ENCODE measurements at regions not wholly inside any gene's neighbourhood (a gene's known extent, or its start where the extent isn't known, plus 50 kb on each side); places are given as distances from the start of the nearest gene placed in this dataset.
"Not testable (repeated sequence)": the region's sequence is repeated elsewhere in the genome, so short reads cannot be mapped to it uniquely, and the experiment has no call there.

GRCh38 chr2:120502761-120503160 lies 156.8 kb downstream of the INHBB start:
- DNase-seq, result no peak

- DNase-seq, result no peak
Measured at GRCh38 chr2:120503206-120503792, 157.4 kb downstream of the INHBB start.

- no peak for DNase-seq
Measured at GRCh38 chr2:120503793-120504571, 158.0 kb downstream of the INHBB start.

GRCh38 chr2:120504936-120505705 lies 159.2 kb downstream of the INHBB start:
- no peak for DNase-seq

- no peak for DNase-seq
Measured at GRCh38 chr2:120508567-120509041, 162.7 kb downstream of the INHBB start.

- DNase-seq, result no peak
Measured at GRCh38 chr2:120509213-120509815, 163.4 kb downstream of the INHBB start.

GRCh38 chr2:120509991-120510735 lies 164.2 kb downstream of the INHBB start:
- no peak for DNase-seq

- DNase-seq, result no peak
Measured at GRCh38 chr2:120510751-120511395, 164.9 kb downstream of the INHBB start.

GRCh38 chr2:120511536-120511935 lies 165.6 kb downstream of the INHBB start:
- DNase-seq, result no peak

GRCh38 chr2:120511947-120512710 lies 166.2 kb downstream of the INHBB start:
- no peak for DNase-seq

GRCh38 chr2:120513776-120514357 lies 167.9 kb downstream of the INHBB start:
- DNase-seq, result no peak

GRCh38 chr2:120514521-120514920 lies 168.6 kb downstream of the INHBB start:
- DNase-seq, result no peak

- not testable (repeated sequence) for DNase-seq
Measured at GRCh38 chr2:120515066-120515758, 169.3 kb downstream of the INHBB start.

- DNase-seq, result no peak
Measured at GRCh38 chr2:120515759-120516678, 170.1 kb downstream of the INHBB start.

- no peak for DNase-seq
Measured at GRCh38 chr2:120516679-120517314, 170.9 kb downstream of the INHBB start.

GRCh38 chr2:120517751-120518469 lies 172.0 kb downstream of the INHBB start:
- DNase-seq, result no peak

GRCh38 chr2:120518819-120519218 lies 172.9 kb downstream of the INHBB start:
- no peak for DNase-seq

GRCh38 chr2:120519469-120519868 lies 173.5 kb downstream of the INHBB start:
- no peak for DNase-seq
